ENCODE measurements at regions not wholly inside any gene's neighbourhood (a gene's known extent, or its start where the extent isn't known, plus 50 kb on each side); places are given as distances from the start of the nearest gene placed in this dataset.

GRCh38 chr2:118255301-118255700, 167.0 kb downstream of the INSIG2 start:
- peaks cover 0 to 8% (median 0%) of the 10 kb centered on the region in 5 donors for H3K4me1 ChIP-seq (ENCODE audit: control insufficient read depth in 5 of 5, insufficient read depth in 5 of 5, low read length in 5 of 5)

GRCh38 chr2:118254116-118254515, 165.8 kb downstream of the INSIG2 start:
- H3K36me3 ChIP-seq (ENCODE audit: control insufficient read depth in 5 of 5, insufficient read depth in 5 of 5, low read length in 5 of 5) = no peaks in the 10 kb centered on the region
- H3K27me3 ChIP-seq (ENCODE audit: control insufficient read depth in 5 of 5, insufficient read depth in 4 of 5, low read length in 5 of 5) = peaks cover 0 to 6% (median 0%) of the 10 kb centered on the region in 5 donors
- H3K9me3 ChIP-seq (ENCODE audit: control insufficient read depth in 5 of 5, low read length in 5 of 5) = peaks cover 0 to 3% (median 0%) of the 10 kb centered on the region in 5 donors
- no peak overlapping the region for H3K9ac ChIP-seq (ENCODE audit: low read length in 5 of 5)
- H3K4me3 ChIP-seq (ENCODE audit: low read depth in 1 of 5, low read length in 5 of 5) = no peak overlapping the region
- H3K27ac ChIP-seq (ENCODE audit: low read depth, low read length) = no peak overlapping the region
- peaks cover 0 to 8% (median 0%) of the 10 kb centered on the region in 5 donors for H3K4me1 ChIP-seq (ENCODE audit: control insufficient read depth in 5 of 5, insufficient read depth in 5 of 5, low read length in 5 of 5)

More at GRCh38 chr2:118255301-118255700, 167.0 kb downstream of the INSIG2 start:
- H3K27ac ChIP-seq (ENCODE audit: low read depth, low read length) = no peak overlapping the region
- H3K36me3 ChIP-seq (ENCODE audit: control insufficient read depth in 5 of 5, insufficient read depth in 5 of 5, low read length in 5 of 5) = no peaks in the 10 kb centered on the region
- peaks cover 0 to 3% (median 0%) of the 10 kb centered on the region in 5 donors for H3K9me3 ChIP-seq (ENCODE audit: control insufficient read depth in 5 of 5, low read length in 5 of 5)
- no peak overlapping the region for H3K4me3 ChIP-seq (ENCODE audit: low read depth in 1 of 5, low read length in 5 of 5)
- no peak overlapping the region for H3K9ac ChIP-seq (ENCODE audit: low read length in 5 of 5)
- peaks cover 0 to 6% (median 0%) of the 10 kb centered on the region in 5 donors for H3K27me3 ChIP-seq (ENCODE audit: control insufficient read depth in 5 of 5, insufficient read depth in 4 of 5, low read length in 5 of 5)

GRCh38 chr2:118251427-118251826, 163.2 kb downstream of the INSIG2 start:
- peaks cover 0 to 3% (median 0%) of the 10 kb centered on the region in 5 donors for H3K27me3 ChIP-seq (ENCODE audit: control insufficient read depth in 5 of 5, insufficient read depth in 4 of 5, low read length in 5 of 5)
- H3K4me1 ChIP-seq (ENCODE audit: control insufficient read depth in 5 of 5, insufficient read depth in 5 of 5, low read length in 5 of 5) = peaks cover 0 to 8% (median 0%) of the 10 kb centered on the region in 5 donors

GRCh38 chr2:118250463-118250862, 162.2 kb downstream of the INSIG2 start:
- Histone ChIP-seq H3K9me3 (ENCODE audit: control insufficient read depth in 5 of 5, low read length in 5 of 5) (no peaks in the 10 kb centered on the region), H3K9ac (ENCODE audit: low read length in 5 of 5) (no peak overlapping the region), H3K27ac (ENCODE audit: low read depth, low read length) (no peak overlapping the region)

More at GRCh38 chr2:118251427-118251826, 163.2 kb downstream of the INSIG2 start:
- Histone ChIP-seq H3K36me3 (ENCODE audit: control insufficient read depth in 5 of 5, insufficient read depth in 5 of 5, low read length in 5 of 5) (no peaks in the 10 kb centered on the region), H3K9ac (ENCODE audit: low read length in 5 of 5) (no peak overlapping the region), H3K27ac (ENCODE audit: low read depth, low read length) (no peak overlapping the region), H3K9me3 (ENCODE audit: control insufficient read depth in 5 of 5, low read length in 5 of 5) (no peaks in the 10 kb centered on the region), H3K4me3 (ENCODE audit: low read depth in 1 of 5, low read length in 5 of 5) (no peak overlapping the region)

GRCh38 chr2:118250001-118250400, 161.7 kb downstream of the INSIG2 start:
- Histone ChIP-seq H3K9me3 (ENCODE audit: control insufficient read depth in 5 of 5, low read length in 5 of 5) (no peaks in the 10 kb centered on the region), H3K9ac (ENCODE audit: low read length in 5 of 5) (no peak overlapping the region), H3K36me3 (ENCODE audit: control insufficient read depth in 5 of 5, insufficient read depth in 5 of 5, low read length in 5 of 5) (no peaks in the 10 kb centered on the region), H3K4me1 (ENCODE audit: control insufficient read depth in 5 of 5, insufficient read depth in 5 of 5, low read length in 5 of 5) (peaks cover 0 to 8% (median 0%) of the 10 kb centered on the region in 5 donors), H3K4me3 (ENCODE audit: low read depth in 1 of 5, low read length in 5 of 5) (no peak overlapping the region), H3K27me3 (ENCODE audit: control insufficient read depth in 5 of 5, insufficient read depth in 4 of 5, low read length in 5 of 5) (peaks cover 0 to 3% (median 0%) of the 10 kb centered on the region in 5 donors), H3K27ac (ENCODE audit: low read depth, low read length) (no peak overlapping the region)

More at GRCh38 chr2:118250463-118250862, 162.2 kb downstream of the INSIG2 start:
- Histone ChIP-seq H3K4me1 (ENCODE audit: control insufficient read depth in 5 of 5, insufficient read depth in 5 of 5, low read length in 5 of 5) (peaks cover 0 to 8% (median 0%) of the 10 kb centered on the region in 5 donors), H3K27me3 (ENCODE audit: control insufficient read depth in 5 of 5, insufficient read depth in 4 of 5, low read length in 5 of 5) (peaks cover 0 to 3% (median 0%) of the 10 kb centered on the region in 5 donors), H3K4me3 (ENCODE audit: low read depth in 1 of 5, low read length in 5 of 5) (no peak overlapping the region), H3K36me3 (ENCODE audit: control insufficient read depth in 5 of 5, insufficient read depth in 5 of 5, low read length in 5 of 5) (no peaks in the 10 kb centered on the region)

- no peaks in the 10 kb centered on the region for H3K36me3 ChIP-seq (ENCODE audit: control insufficient read depth in 5 of 5, insufficient read depth in 5 of 5, low read length in 5 of 5)
- peaks cover 0 to 8% (median 0%) of the 10 kb centered on the region in 5 donors for H3K4me1 ChIP-seq (ENCODE audit: control insufficient read depth in 5 of 5, insufficient read depth in 5 of 5, low read length in 5 of 5)
- H3K9ac ChIP-seq (ENCODE audit: low read length in 5 of 5) = no peak overlapping the region
- H3K27ac ChIP-seq (ENCODE audit: low read depth, low read length) = no peak overlapping the region
- no peaks in the 10 kb centered on the region for H3K9me3 ChIP-seq (ENCODE audit: control insufficient read depth in 5 of 5, low read length in 5 of 5)
- H3K4me3 ChIP-seq (ENCODE audit: low read depth in 1 of 5, low read length in 5 of 5) = no peak overlapping the region
- H3K27me3 ChIP-seq (ENCODE audit: control insufficient read depth in 5 of 5, insufficient read depth in 4 of 5, low read length in 5 of 5) = peaks cover 0 to 3% (median 0%) of the 10 kb centered on the region in 5 donors
These were observed 161.3 kb downstream of the INSIG2 start for GRCh38 chr2:118249531-118249930.

GRCh38 chr2:118246726-118247125, 158.5 kb downstream of the INSIG2 start:
- Histone ChIP-seq H3K36me3 (ENCODE audit: control insufficient read depth in 5 of 5, insufficient read depth in 5 of 5, low read length in 5 of 5) (no peaks in the 10 kb centered on the region), H3K9ac (ENCODE audit: low read length in 5 of 5) (no peak overlapping the region), H3K4me1 (ENCODE audit: control insufficient read depth in 5 of 5, insufficient read depth in 5 of 5, low read length in 5 of 5) (peaks cover 0 to 3% (median 0%) of the 10 kb centered on the region in 5 donors), H3K27me3 (ENCODE audit: control insufficient read depth in 5 of 5, insufficient read depth in 4 of 5, low read length in 5 of 5) (peaks cover 0 to 5% (median 3%) of the 10 kb centered on the region in 5 donors), H3K4me3 (ENCODE audit: low read depth in 1 of 5, low read length in 5 of 5) (no peak overlapping the region), H3K27ac (ENCODE audit: low read depth, low read length) (no peak overlapping the region), H3K9me3 (ENCODE audit: control insufficient read depth in 5 of 5, low read length in 5 of 5) (no peaks in the 10 kb centered on the region)

- no peak overlapping the region for H3K9ac ChIP-seq (ENCODE audit: low read length in 5 of 5)
- no peaks in the 10 kb centered on the region for H3K9me3 ChIP-seq (ENCODE audit: control insufficient read depth in 5 of 5, low read length in 5 of 5)
- H3K27ac ChIP-seq (ENCODE audit: low read depth, low read length) = no peak overlapping the region
- H3K4me3 ChIP-seq (ENCODE audit: low read depth in 1 of 5, low read length in 5 of 5) = no peak overlapping the region
- H3K27me3 ChIP-seq (ENCODE audit: control insufficient read depth in 5 of 5, insufficient read depth in 4 of 5, low read length in 5 of 5) = peaks cover 0 to 9% (median 5%) of the 10 kb centered on the region in 5 donors
- peaks cover 0 to 3% (median 0%) of the 10 kb centered on the region in 5 donors for H3K4me1 ChIP-seq (ENCODE audit: control insufficient read depth in 5 of 5, insufficient read depth in 5 of 5, low read length in 5 of 5)
- H3K36me3 ChIP-seq (ENCODE audit: control insufficient read depth in 5 of 5, insufficient read depth in 5 of 5, low read length in 5 of 5) = no peaks in the 10 kb centered on the region
These were observed 157.8 kb downstream of the INSIG2 start for GRCh38 chr2:118246079-118246478.

- Histone ChIP-seq H3K4me3 (ENCODE audit: low read depth in 1 of 5, low read length in 5 of 5) (no peak overlapping the region), H3K9me3 (ENCODE audit: control insufficient read depth in 5 of 5, low read length in 5 of 5) (no peaks in the 10 kb centered on the region), H3K27ac (ENCODE audit: low read depth, low read length) (no peak overlapping the region), H3K36me3 (ENCODE audit: control insufficient read depth in 5 of 5, insufficient read depth in 5 of 5, low read length in 5 of 5) (no peaks in the 10 kb centered on the region), H3K4me1 (ENCODE audit: control insufficient read depth in 5 of 5, insufficient read depth in 5 of 5, low read length in 5 of 5) (peaks cover 0 to 3% (median 0%) of the 10 kb centered on the region in 5 donors), H3K9ac (ENCODE audit: low read length in 5 of 5) (no peak overlapping the region), H3K27me3 (ENCODE audit: control insufficient read depth in 5 of 5, insufficient read depth in 4 of 5, low read length in 5 of 5) (peaks cover 0 to 10% (median 5%) of the 10 kb centered on the region in 5 donors)
These were observed 156.4 kb downstream of the INSIG2 start for GRCh38 chr2:118244686-118245085.

GRCh38 chr2:118243031-118243430, 154.8 kb downstream of the INSIG2 start:
- peaks cover 0 to 10% (median 6%) of the 10 kb centered on the region in 5 donors for H3K27me3 ChIP-seq (ENCODE audit: control insufficient read depth in 5 of 5, insufficient read depth in 4 of 5, low read length in 5 of 5)

More at GRCh38 chr2:118243031-118243430, 154.8 kb downstream of the INSIG2 start:
- Histone ChIP-seq H3K27ac (ENCODE audit: low read depth, low read length) (no peak overlapping the region), H3K4me1 (ENCODE audit: control insufficient read depth in 5 of 5, insufficient read depth in 5 of 5, low read length in 5 of 5) (peaks cover 0 to 3% (median 0%) of the 10 kb centered on the region in 5 donors), H3K4me3 (ENCODE audit: low read depth in 1 of 5, low read length in 5 of 5) (no peak overlapping the region), H3K36me3 (ENCODE audit: control insufficient read depth in 5 of 5, insufficient read depth in 5 of 5, low read length in 5 of 5) (no peaks in the 10 kb centered on the region), H3K9ac (ENCODE audit: low read length in 5 of 5) (no peak overlapping the region), H3K9me3 (ENCODE audit: control insufficient read depth in 5 of 5, low read length in 5 of 5) (peaks cover 0 to 3% (median 0%) of the 10 kb centered on the region in 5 donors)
